Natural killer cell (primary cell): ENCODE measurements at regions not wholly inside any gene's neighbourhood (a gene's known extent, or its start where the extent isn't known, plus 50 kb on each side); places are given as distances from the start of the nearest gene placed in this dataset.

ENCODE experiments used
- ATAC-seq, 3 donors: fragments of 150-1000 bp in 2 of 3; fragments of 200-7000 bp in 1 of 3; cut with Tn5 transposase; 1 replicate in 1 of 3; 2 replicates in 2 of 3; pipeline ENCODE4 v1.10.0; 2021; ENCODE audit warnings: mild to moderate bottlenecking in 2 of 3, moderate library complexity in 2 of 3
- DNase-seq, 2 donors: peaks; one replicate each; pipeline versions ENCODE4 v3.0.0 to v3.0.0-alpha.2; 2013 to 2021; ENCODE audit warnings: mixed read lengths in 1 of 2
- H3K27ac ChIP-seq: one replicate; pipeline ENCODE4 v1.5.1; 2013; ENCODE audit warnings: mild to moderate bottlenecking, low read length
- H3K27me3 ChIP-seq: one replicate; pipeline ENCODE4 v1.6.1; 2013; ENCODE audit warnings: low read length; ENCODE audit not compliant: control insufficient read depth, insufficient read depth
- H3K36me3 ChIP-seq: one replicate; pipeline ENCODE4 v1.6.1; 2013; ENCODE audit warnings: low read length; ENCODE audit not compliant: control insufficient read depth, insufficient read depth
- H3K4me1 ChIP-seq: one replicate; pipeline ENCODE4 v1.6.1; 2013; ENCODE audit warnings: low read length; ENCODE audit not compliant: control insufficient read depth, insufficient read depth
- H3K4me3 ChIP-seq: one replicate; pipeline ENCODE4 v1.5.1; 2013; ENCODE audit warnings: low read length
- H3K9me3 ChIP-seq: one replicate; pipeline ENCODE4 v1.6.1; 2013; ENCODE audit warnings: low read length; ENCODE audit not compliant: control insufficient read depth, insufficient read depth
- H3K27ac Mint-ChIP-seq, 2 donors: one replicate each; pipeline ENCODE4 v1.8.0; 2022; ENCODE audit warnings: mild to moderate bottlenecking in 2 of 2, mixed read lengths in 2 of 2, moderate library complexity in 1 of 2
- H3K27me3 Mint-ChIP-seq, 2 donors: one replicate each; pipeline ENCODE4 v1.8.0; 2022; ENCODE audit warnings: low read depth in 2 of 2, mixed read lengths in 2 of 2
- H3K36me3 Mint-ChIP-seq: one replicate; pipeline ENCODE4 v1.8.0; 2022; ENCODE audit warnings: mixed read lengths
- H3K4me1 Mint-ChIP-seq, 2 donors: one replicate each; pipeline ENCODE4 v1.8.0; 2022; ENCODE audit warnings: mixed read lengths in 2 of 2
- H3K4me3 Mint-ChIP-seq: one replicate; pipeline ENCODE4 v1.8.0; 2022; ENCODE audit warnings: mild to moderate bottlenecking, moderate library complexity, mixed read lengths
- H3K9me3 Mint-ChIP-seq, 2 donors: one replicate each; pipeline ENCODE4 v1.8.0; 2022; ENCODE audit warnings: mixed read lengths in 2 of 2
- CTCF ChIP-seq: fragments of 200-600 bp; IDR thresholded peaks from one replicate; pipeline ENCODE4 v1.8.0; 2022; ENCODE audit warnings: antibody characterized with exemption
- WGBS: methylation state at CpG from one replicate; pipeline ENCODE4 v1.1.7; 2013; ENCODE audit warnings: missing lambda C conversion rate; ENCODE audit not compliant: insufficient coverage; 5-methylcytosine and 5-hydroxymethylcytosine counted together
- intact Hi-C: fragments of 100-400 bp; cut with micrococcal nuclease; formaldehyde crosslinking; loops from one replicate; pipeline ENCODE4 v1.14.2; 2022

GRCh38 chr20:63112491-63113219 lies 103.3 kb downstream of the YTHDF1 start:
- intact Hi-C loops = no loop called here

GRCh38 chr20:63108247-63108646 lies 101.5 kb upstream of the BHLHE23 start:
- Mint-ChIP-seq H3K27ac (no peak overlapping the region), H3K4me3 (no peak overlapping the region), H3K9me3 (no peaks in the 10 kb centered on the region), H3K4me1 (no peaks in the 10 kb centered on the region), H3K36me3 (no peaks in the 10 kb centered on the region), H3K27me3 (peaks cover 0 to 7% of the 10 kb centered on the region in 2 donors)
- no peak overlapping the region for H3K27ac ChIP-seq
- ATAC-seq (no peak), DNase-seq (no peak)
- 94% methylated on average over 8 of the region's 9 CpGs for WGBS
- intact Hi-C loops = no loop called here
- no peak overlapping the region for H3K4me3 ChIP-seq
- no peaks in the 10 kb centered on the region for H3K36me3 ChIP-seq
- no peaks in the 10 kb centered on the region for H3K4me1 ChIP-seq
- H3K9me3 ChIP-seq = peaks cover 4% of the 10 kb centered on the region
- TF ChIP-seq CTCF = no peak
- no peaks in the 10 kb centered on the region for H3K27me3 ChIP-seq

More at GRCh38 chr20:63112491-63113219, 103.3 kb downstream of the YTHDF1 start:
- no peak overlapping the region for H3K4me3 ChIP-seq
- H3K4me3 Mint-ChIP-seq = no peak overlapping the region
- no peak overlapping the region for H3K27ac ChIP-seq
- no peaks in the 10 kb centered on the region for H3K27me3 ChIP-seq
- no peak overlapping the region for H3K27ac Mint-ChIP-seq
- no peaks in the 10 kb centered on the region for H3K4me1 ChIP-seq
- no peaks in the 10 kb centered on the region for H3K9me3 ChIP-seq
- H3K27me3 Mint-ChIP-seq = peaks cover 19 to 38% of the 10 kb centered on the region in 2 donors
- no peak for TF ChIP-seq CTCF
- peaks cover 0 to 4% of the 10 kb centered on the region in 2 donors for H3K4me1 Mint-ChIP-seq
- DNase-seq (no peak), ATAC-seq (no peak)
- no peaks in the 10 kb centered on the region for H3K36me3 ChIP-seq
- WGBS = 76% methylated on average over 10 of the region's 10 CpGs
- no peaks in the 10 kb centered on the region for H3K36me3 Mint-ChIP-seq
- no peaks in the 10 kb centered on the region for H3K9me3 Mint-ChIP-seq

GRCh38 chr20:63107449-63108200 lies 100.9 kb upstream of the BHLHE23 start:
- intact Hi-C loops = no loop called here
- H3K27me3 Mint-ChIP-seq = peaks cover 0 to 6% of the 10 kb centered on the region in 2 donors
- peak in 1 of 2 donors; percentile 9 for DNase-seq
- H3K4me1 ChIP-seq = peaks cover 5% of the 10 kb centered on the region
- no peak overlapping the region for H3K27ac Mint-ChIP-seq
- H3K27me3 ChIP-seq = no peaks in the 10 kb centered on the region
- 67% methylated on average over 8 of the region's 8 CpGs for WGBS
- H3K9me3 ChIP-seq = peaks cover 4% of the 10 kb centered on the region
- H3K4me1 Mint-ChIP-seq = no peaks in the 10 kb centered on the region
- H3K4me3 ChIP-seq = no peak overlapping the region
- TF ChIP-seq CTCF = no peak
- H3K36me3 Mint-ChIP-seq = no peaks in the 10 kb centered on the region
- H3K27ac ChIP-seq = no peak overlapping the region
- no peak overlapping the region for H3K4me3 Mint-ChIP-seq
- H3K9me3 Mint-ChIP-seq = no peaks in the 10 kb centered on the region
- no peak for ATAC-seq
- no peaks in the 10 kb centered on the region for H3K36me3 ChIP-seq
